H1 (cell line): ENCODE measurements at regions not wholly inside any gene's neighbourhood (a gene's known extent, or its start where the extent isn't known, plus 50 kb on each side); places are given as distances from the start of the nearest gene placed in this dataset.

Source experiments
- CTCF ChIA-PET: fragments of 300-600 bp; sonication (Branson Sonifier 250); formaldehyde crosslinking; loops from one replicate; lab custom pipeline; 2021; ENCODE audit not compliant: partially characterized antibody; lab: Charles Lee
- POLR2A ChIA-PET: fragments of 300-600 bp; sonication (Branson Sonifier 250); formaldehyde crosslinking; loops from one replicate; lab custom pipeline; 2021; ENCODE audit warnings: inconsistent platforms; ENCODE audit not compliant: partially characterized antibody; lab: Charles Lee
- DNase-seq, 2 experiments: peaks; one replicate each; pipeline versions ENCODE4 v3.0.0 to v3.0.0-alpha.2; 2010 to 2022; ENCODE audit warnings: low spot score in 2 of 2, low read depth in 1 of 2, mixed read lengths in 1 of 2
- FAIRE-seq: peaks from 2 replicates; lab custom pipeline; 2011; peaks lifted over from hg19 to GRCh38; lab: Jason Lieb, UNC
- H2AFZ ChIP-seq: 2 replicates; pipeline ENCODE4 v1.8.1; 2012; ENCODE audit warnings: low read length, inconsistent platforms
- H2AK5ac ChIP-seq: 2 replicates; pipeline ENCODE4 v1.6.1; 2013; ENCODE audit warnings: low read depth, low read length
- H2BK120ac ChIP-seq: replicated peaks from 2 replicates; pipeline ENCODE3; 2013; ENCODE audit warnings: low read depth, low read length, inconsistent platforms
- H2BK12ac ChIP-seq: 2 replicates; pipeline ENCODE4 v1.6.1; 2013; ENCODE audit warnings: low read depth, low read length
- H2BK15ac ChIP-seq: 2 replicates; pipeline ENCODE4 v1.6.1; 2013; ENCODE audit warnings: low read length
- H2BK20ac ChIP-seq: 2 replicates; pipeline ENCODE4 v1.6.1; 2013; ENCODE audit warnings: low read length
- H2BK5ac ChIP-seq: 2 replicates; pipeline ENCODE4 v1.6.1; 2013; ENCODE audit warnings: low read depth, low read length
- H3K14ac ChIP-seq: 2 replicates; pipeline ENCODE4 v1.6.1; 2013; ENCODE audit warnings: inconsistent platforms; ENCODE audit not compliant: insufficient read length
- H3K18ac ChIP-seq: 2 replicates; pipeline ENCODE4 v1.6.1; 2013; ENCODE audit warnings: low read length; ENCODE audit errors: extremely low read depth
- H3K23ac ChIP-seq: 2 replicates; pipeline ENCODE4 v1.6.1; 2013; ENCODE audit warnings: inconsistent platforms; ENCODE audit not compliant: insufficient read length
- H3K23me2 ChIP-seq: 2 replicates; pipeline ENCODE4 v1.6.1; 2013; ENCODE audit warnings: low read depth, low read length
- H3K27ac ChIP-seq: 2 replicates; pipeline ENCODE4 v1.6.1; 2011; ENCODE audit warnings: low read depth, low read length, inconsistent platforms
- H3K27me3 ChIP-seq, 4 experiments: replicated peaks in 1 of 4; 1 replicate in 1 of 4; 2 replicates in 3 of 4; pipeline versions ENCODE4 v1.6.1 to v1.8.1; 2011 to 2013; ENCODE audit warnings: low read length in 3 of 4, mild to moderate bottlenecking in 3 of 4, inconsistent platforms in 2 of 4, mixed read lengths in 2 of 4, moderate library complexity in 1 of 4; ENCODE audit not compliant: control insufficient read depth in 3 of 4, insufficient read depth in 3 of 4; ENCODE audit errors: extremely low read depth in 1 of 4
- H3K36me3 ChIP-seq, 4 experiments: 2 replicates each; pipeline versions ENCODE4 v1.6.1 to v1.8.1; 2011 to 2013; ENCODE audit warnings: mild to moderate bottlenecking in 4 of 4, low read length in 3 of 4, moderate library complexity in 2 of 4, control low read depth in 1 of 4, inconsistent platforms in 1 of 4; ENCODE audit not compliant: insufficient read depth in 4 of 4, control insufficient read depth in 2 of 4
- H3K4ac ChIP-seq: replicated peaks from 2 replicates; pipeline ENCODE3; 2013; ENCODE audit warnings: low read length, low read depth, mixed read lengths, inconsistent platforms; ENCODE audit not compliant: insufficient read length
- H3K4me1 ChIP-seq, 4 experiments: replicated peaks in 1 of 4; 1 replicate in 1 of 4; 2 replicates in 3 of 4; pipeline versions ENCODE4 v1.6.1 to v1.8.1; 2011 to 2013; ENCODE audit warnings: low read length in 3 of 4, inconsistent platforms in 2 of 4, mixed read lengths in 1 of 4; ENCODE audit not compliant: insufficient read depth in 4 of 4, control insufficient read depth in 3 of 4
- H3K4me2 ChIP-seq, 2 experiments: 2 replicates each; pipeline versions ENCODE4 v1.6.1 to v1.8.1; 2011 to 2013; ENCODE audit warnings: low read depth in 2 of 2, low read length in 2 of 2, control low read depth in 1 of 2, inconsistent platforms in 1 of 2, mild to moderate bottlenecking in 1 of 2; ENCODE audit not compliant: insufficient read depth in 1 of 2
- H3K4me3 ChIP-seq, 4 experiments: fragments of 200-600, 300-600 bp in 1 of 4; sonication (generic), shearing (Covaris generic), sonication (Bioruptor Twin) in 1 of 4; 2 replicates each; pipeline versions ENCODE4 v1.5.1 to v1.8.1; 2011 to 2016; ENCODE audit warnings: low read length in 4 of 4, low read depth in 3 of 4, control low read depth in 2 of 4, inconsistent platforms in 2 of 4, mild to moderate bottlenecking in 2 of 4, mixed read lengths in 1 of 4, moderate library complexity in 1 of 4; ENCODE audit not compliant: insufficient read depth in 2 of 4; ENCODE audit errors: extremely low read depth in 1 of 4
- H3K56ac ChIP-seq: replicated peaks from 2 replicates; pipeline ENCODE3; 2013; ENCODE audit warnings: low read depth, mild to moderate bottlenecking, mixed read lengths, low read length, inconsistent platforms; ENCODE audit not compliant: insufficient read length
- H3K79me1 ChIP-seq: 2 replicates; pipeline ENCODE4 v1.6.1; 2013; ENCODE audit warnings: low read depth, low read length, control low read depth
- H3K79me2 ChIP-seq, 2 experiments: 2 replicates each; pipeline versions ENCODE4 v1.6.1 to v1.8.1; 2012 to 2013; ENCODE audit warnings: low read length in 2 of 2, mild to moderate bottlenecking in 2 of 2, inconsistent platforms in 1 of 2; ENCODE audit not compliant: insufficient read depth in 2 of 2, control insufficient read depth in 1 of 2
- H3K9ac ChIP-seq, 4 experiments: replicated peaks in 1 of 4; 1 replicate in 1 of 4; 2 replicates in 3 of 4; pipeline versions ENCODE4 v1.6.1 to v1.8.1; 2011 to 2013; ENCODE audit warnings: low read depth in 3 of 4, low read length in 3 of 4, control low read depth in 2 of 4, mild to moderate bottlenecking in 2 of 4, moderate library complexity in 2 of 4, inconsistent platforms in 1 of 4; ENCODE audit errors: extremely low read depth in 1 of 4
- H3K9me3 ChIP-seq, 2 experiments: 2 replicates each; pipeline versions ENCODE4 v1.6.1 to v1.8.1; 2012 to 2013; ENCODE audit warnings: mild to moderate bottlenecking in 2 of 2, moderate library complexity in 2 of 2, control low read depth in 1 of 2, inconsistent platforms in 1 of 2, low read depth in 1 of 2, low read length in 1 of 2, mixed read lengths in 1 of 2; ENCODE audit not compliant: insufficient read depth in 2 of 2
- H4K20me1 ChIP-seq, 2 experiments: replicated peaks in 1 of 2; 2 replicates each; pipeline versions ENCODE3 to v1.8.1; 2011 to 2013; ENCODE audit warnings: inconsistent platforms in 2 of 2, low read length in 2 of 2, mild to moderate bottlenecking in 1 of 2; ENCODE audit not compliant: insufficient read depth in 2 of 2, control insufficient read depth in 1 of 2
- H4K5ac ChIP-seq: 2 replicates; pipeline ENCODE4 v1.6.1; 2013; ENCODE audit warnings: low read length, low read depth, mixed read lengths, inconsistent platforms; ENCODE audit not compliant: insufficient read length
- H4K8ac ChIP-seq: 2 replicates; pipeline ENCODE4 v1.8.0; 2013; ENCODE audit warnings: mild to moderate bottlenecking, moderate library complexity, low read length, inconsistent platforms; ENCODE audit not compliant: insufficient read depth; ENCODE audit errors: extremely low read depth
- H4K91ac ChIP-seq: replicated peaks from 2 replicates; pipeline ENCODE3; 2013; ENCODE audit warnings: low read length, mixed read lengths, inconsistent platforms; ENCODE audit not compliant: insufficient read length
- BCL11A ChIP-seq, 2 experiments: IDR thresholded peaks; one replicate each; pipeline ENCODE4 v1.6.1; 2011; ENCODE audit warnings: low read depth in 2 of 2, low read length in 2 of 2, mild to moderate bottlenecking in 2 of 2
- BRCA1 ChIP-seq: IDR thresholded peaks from 2 replicates; pipeline ENCODE4 v1.6.1; 2012; ENCODE audit warnings: low read depth, low read length, improper control_type of control experiment
- CHD2 ChIP-seq: IDR thresholded peaks from 2 replicates; pipeline ENCODE4 v1.6.1; 2012; ENCODE audit warnings: low read length, improper control_type of control experiment
- CREB1 ChIP-seq: IDR thresholded peaks from 2 replicates; pipeline ENCODE4 v1.6.1; 2012; ENCODE audit warnings: inconsistent platforms
- JUND ChIP-seq: IDR thresholded peaks from 2 replicates; pipeline ENCODE4 v1.6.1; 2011; ENCODE audit warnings: mild to moderate bottlenecking, improper control_type of control experiment, low read length
- KDM1A ChIP-seq: fragments of 200-600, 300-600 bp; sonication (generic); IDR thresholded peaks from 2 replicates; pipeline ENCODE4 v1.7.1; 2016; ENCODE audit warnings: mild to moderate bottlenecking, low read length, borderline replicate concordance
- NANOG ChIP-seq: IDR thresholded peaks from 2 replicates; pipeline ENCODE4 v1.6.1; 2011; ENCODE audit warnings: low read length, low read depth, mild to moderate bottlenecking, inconsistent platforms; ENCODE audit not compliant: insufficient read depth, poor library complexity, severe bottlenecking
- PHF8 ChIP-seq: fragments of 200-600 bp; sonication (generic); conservative IDR thresholded peaks from 2 replicates; pipeline ENCODE4 v1.7.1; 2012; ENCODE audit warnings: low read depth, mild to moderate bottlenecking, inconsistent platforms, low read length, moderate library complexity
- SP4 ChIP-seq: IDR thresholded peaks from 2 replicates; pipeline ENCODE4 v1.6.1; 2012; ENCODE audit warnings: low read length, inconsistent platforms
- WGBS, 2 experiments: shearing (Covaris generic) in 1 of 2; methylation state at CpG; one replicate each; pipeline versions ENCODE4 v1.1.6 to v1.1.7; 2013 to 2015; ENCODE audit warnings: low lambda C conversion rate in 2 of 2, mixed read lengths in 2 of 2, inconsistent platforms in 1 of 2, low coverage in 1 of 2, missing lambda C conversion rate in 1 of 2; ENCODE audit not compliant: insufficient replicate concordance in 2 of 2, insufficient coverage in 1 of 2, insufficient read length in 1 of 2; ENCODE audit errors: extremely low coverage in 1 of 2, missing lambda C conversion rate in 1 of 2; 5-methylcytosine and 5-hydroxymethylcytosine counted together
- TF ChIP-seq, protein P1 (sequence below): IDR thresholded peaks from 2 replicates; pipeline ENCODE4 v1.6.1; 2012; ENCODE audit warnings: inconsistent platforms
- TF ChIP-seq, protein P2 (sequence below), 3 experiments: IDR thresholded peaks; 1 replicate in 2 of 3; 2 replicates in 1 of 3; pipeline versions ENCODE4 v1.5.1 to v1.6.1; 2011; ENCODE audit warnings: low read length in 3 of 3, mild to moderate bottlenecking in 3 of 3, inconsistent platforms in 2 of 3, low read depth in 1 of 3, moderate library complexity in 1 of 3; ENCODE audit not compliant: insufficient read depth in 1 of 3; ENCODE audit errors: control extremely low read depth in 1 of 3

DNA sequence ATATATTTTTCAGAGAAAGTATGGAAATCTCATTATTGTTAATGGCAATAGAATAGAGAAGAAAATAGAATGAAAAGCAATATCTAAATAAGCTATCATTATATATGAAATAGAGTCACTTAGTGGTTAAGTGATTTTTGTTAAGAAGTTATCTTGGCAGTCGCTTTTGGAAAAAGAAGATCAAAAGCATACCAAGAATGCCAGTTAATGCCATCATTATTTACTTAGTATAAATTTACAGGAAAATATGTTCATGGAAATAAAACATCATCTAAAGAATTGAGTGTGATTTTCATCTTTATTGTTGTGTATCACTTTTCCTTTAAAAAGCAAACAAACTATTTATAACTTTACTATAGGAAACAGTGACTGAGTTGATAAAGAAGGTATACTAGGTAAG is 85.3 kb upstream of the GPR101 start:
- H2BK120ac ChIP-seq, result no peak overlapping the region
- no peak overlapping the region for H3K23ac ChIP-seq
- H3K9ac ChIP-seq, result no peak overlapping the region
- no peak overlapping the region for H4K5ac ChIP-seq
- no peak overlapping the region for H3K4me2 ChIP-seq
- H3K56ac ChIP-seq, result no peak overlapping the region
- no peak overlapping the region for H3K27ac ChIP-seq
- ChIA-PET POLR2A (no interaction called here), CTCF (no interaction called here)
- TF ChIP-seq, protein P1, sequence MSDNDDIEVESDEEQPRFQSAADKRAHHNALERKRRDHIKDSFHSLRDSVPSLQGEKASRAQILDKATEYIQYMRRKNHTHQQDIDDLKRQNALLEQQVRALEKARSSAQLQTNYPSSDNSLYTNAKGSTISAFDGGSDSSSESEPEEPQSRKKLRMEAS, result no peak
- TF ChIP-seq, protein P2, sequence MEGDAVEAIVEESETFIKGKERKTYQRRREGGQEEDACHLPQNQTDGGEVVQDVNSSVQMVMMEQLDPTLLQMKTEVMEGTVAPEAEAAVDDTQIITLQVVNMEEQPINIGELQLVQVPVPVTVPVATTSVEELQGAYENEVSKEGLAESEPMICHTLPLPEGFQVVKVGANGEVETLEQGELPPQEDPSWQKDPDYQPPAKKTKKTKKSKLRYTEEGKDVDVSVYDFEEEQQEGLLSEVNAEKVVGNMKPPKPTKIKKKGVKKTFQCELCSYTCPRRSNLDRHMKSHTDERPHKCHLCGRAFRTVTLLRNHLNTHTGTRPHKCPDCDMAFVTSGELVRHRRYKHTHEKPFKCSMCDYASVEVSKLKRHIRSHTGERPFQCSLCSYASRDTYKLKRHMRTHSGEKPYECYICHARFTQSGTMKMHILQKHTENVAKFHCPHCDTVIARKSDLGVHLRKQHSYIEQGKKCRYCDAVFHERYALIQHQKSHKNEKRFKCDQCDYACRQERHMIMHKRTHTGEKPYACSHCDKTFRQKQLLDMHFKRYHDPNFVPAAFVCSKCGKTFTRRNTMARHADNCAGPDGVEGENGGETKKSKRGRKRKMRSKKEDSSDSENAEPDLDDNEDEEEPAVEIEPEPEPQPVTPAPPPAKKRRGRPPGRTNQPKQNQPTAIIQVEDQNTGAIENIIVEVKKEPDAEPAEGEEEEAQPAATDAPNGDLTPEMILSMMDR (IDR thresholded peaks at IDR 0.05; ENCODE audit: control extremely low read depth in 1 of 3, insufficient read depth in 1 of 3, low read depth in 1 of 3, low read length in 3 of 3), result no peak
- TF ChIP-seq JUND, result no peak
- TF ChIP-seq BCL11A (IDR thresholded peaks at IDR 0.05; ENCODE audit: low read depth in 2 of 2, low read length in 2 of 2), result no peak
- TF ChIP-seq PHF8, result no peak
- no peak for TF ChIP-seq CHD2
- no peak for TF ChIP-seq NANOG
- no peak for TF ChIP-seq SP4
- TF ChIP-seq KDM1A, result no peak
- no peak for TF ChIP-seq CREB1
- TF ChIP-seq BRCA1, result no peak
- H4K20me1 ChIP-seq, result no peaks in the 10 kb centered on the region
- no peaks in the 10 kb centered on the region for H3K4me1 ChIP-seq
- no peak overlapping the region for H2AFZ ChIP-seq
- no peaks in the 10 kb centered on the region for H3K79me2 ChIP-seq
- H3K4me3 ChIP-seq, result no peak overlapping the region
- H2AK5ac ChIP-seq, result no peak overlapping the region
- no peak overlapping the region for H2BK12ac ChIP-seq
- no peaks in the 10 kb centered on the region for H3K79me1 ChIP-seq
- H3K23me2 ChIP-seq, result no peaks in the 10 kb centered on the region; the same call in 1 of the 2 replicates
- WGBS, 2 experiments, result 72% methylated on average over 1 of the region's 1 CpG; no CpG with 5 or more reads in 1 of the 2 experiments
- no peak overlapping the region for H3K14ac ChIP-seq
- no peak overlapping the region for H3K4ac ChIP-seq
- peaks cover 0 to 7% of the 10 kb centered on the region in 2 experiments; a peak in 2 of 4 replicates for H3K9me3 ChIP-seq
- no peak overlapping the region for H4K8ac ChIP-seq
- H3K36me3 ChIP-seq, result no peaks in the 10 kb centered on the region
- no peak overlapping the region for H4K91ac ChIP-seq
- H3K18ac ChIP-seq, result no peak overlapping the region
- H2BK20ac ChIP-seq, result no peak overlapping the region
- no peak for FAIRE-seq
- H2BK5ac ChIP-seq, result no peak overlapping the region
- no peaks in the 10 kb centered on the region for H3K27me3 ChIP-seq
- no peak overlapping the region for H2BK15ac ChIP-seq
- DNase-seq, result no peak
